HG02870 (cell line): ENCODE measurements at regions not wholly inside any gene's neighbourhood (a gene's known extent, or its start where the extent isn't known, plus 50 kb on each side); places are given as distances from the start of the nearest gene placed in this dataset.

Experiments
- ATAC-seq: cut with Tn5 transposase; IDR thresholded peaks from one replicate; pipeline ENCODE4 v1.9.1; 2021; ENCODE audit warnings: mild to moderate bottlenecking, moderate library complexity; ENCODE audit not compliant: unreplicated experiment

DNA sequence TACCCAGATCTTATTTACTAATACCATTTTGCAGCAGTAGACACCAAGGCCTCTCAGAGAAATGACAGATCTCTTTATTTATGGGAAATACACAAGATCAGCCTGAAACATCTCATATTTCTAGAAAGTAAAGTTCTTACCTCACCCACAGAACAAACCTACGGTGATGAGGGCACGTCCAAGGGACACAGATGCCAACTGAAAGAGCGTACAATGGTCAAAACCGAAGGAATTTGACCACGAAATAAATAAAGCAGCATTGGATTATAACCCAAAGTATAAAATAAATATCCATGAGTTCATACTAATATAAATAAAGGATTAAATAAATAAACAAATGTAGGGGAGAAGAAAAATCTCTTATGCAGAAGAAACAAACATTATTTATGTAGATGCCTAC lies 747.0 kb downstream of the TNS3 start:
- ATAC-seq: no peak

GRCh38 chr7:46833197-46833596 lies 748.7 kb downstream of the TNS3 start:
- no peak for ATAC-seq

DNA sequence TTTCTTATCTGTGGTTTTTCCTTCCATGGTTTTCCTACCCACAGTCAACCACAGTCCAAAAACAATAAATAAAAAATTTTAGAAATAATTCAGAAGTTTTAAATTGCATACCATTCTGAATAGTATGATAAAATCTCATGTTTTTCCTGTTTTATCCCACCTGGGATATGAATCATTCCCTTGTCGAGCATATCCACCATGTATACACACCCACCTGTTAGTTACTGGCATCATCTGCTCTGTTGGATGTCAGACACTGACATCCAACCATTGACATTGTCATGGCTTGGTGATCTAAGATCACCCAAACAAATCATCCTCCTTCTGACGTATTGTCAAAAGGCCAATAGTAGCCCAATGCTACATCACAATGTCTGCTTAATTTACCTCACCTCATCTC lies 749.8 kb downstream of the TNS3 start:
- ATAC-seq: no peak

- no peak for ATAC-seq
Measured at GRCh38 chr7:46819819-46820218, 762.1 kb downstream of the TNS3 start.

DNA sequence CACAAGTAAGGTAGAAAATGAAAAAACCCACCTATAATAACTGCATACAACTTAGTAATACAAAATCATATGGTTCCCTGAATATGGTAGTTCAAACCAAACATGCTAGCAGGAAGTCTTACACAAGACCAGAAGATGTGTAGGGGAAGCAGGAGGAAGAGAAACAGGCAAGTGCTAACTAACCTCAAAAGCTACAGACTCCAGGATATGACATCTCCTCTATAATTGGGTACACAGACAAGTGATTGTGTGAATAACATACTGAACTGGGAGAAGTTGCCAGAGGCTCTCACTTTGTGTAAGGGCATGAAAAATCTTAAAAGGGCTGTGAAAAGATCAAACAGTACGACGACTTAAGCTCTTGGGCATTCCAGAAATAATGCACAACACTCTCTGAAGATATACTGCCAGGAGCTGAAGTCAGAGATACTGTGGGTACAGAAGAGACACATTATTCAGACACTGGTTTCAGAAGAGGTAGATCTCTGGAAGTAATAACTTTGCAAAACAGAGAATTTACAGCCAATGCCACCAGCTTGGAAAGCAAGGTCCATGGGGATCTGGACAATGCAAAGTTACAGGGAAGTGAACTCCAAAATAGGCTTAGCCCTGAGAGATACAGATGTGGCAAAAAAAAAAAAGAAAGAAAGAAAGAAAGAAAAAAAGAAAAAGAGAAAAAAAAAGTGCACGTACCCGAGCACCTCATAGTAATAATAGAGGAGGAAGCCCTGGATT lies 767.2 kb downstream of the TNS3 start:
- ATAC-seq: no peak

- ATAC-seq: no peak
Measured at GRCh38 chr7:46812101-46812675, 769.7 kb downstream of the TNS3 start.

- ATAC-seq: no peak
Measured at GRCh38 chr7:46811529-46811928, 770.4 kb downstream of the TNS3 start.

GRCh38 chr7:46810986-46811385 lies 770.9 kb downstream of the TNS3 start:
- no peak for ATAC-seq

DNA sequence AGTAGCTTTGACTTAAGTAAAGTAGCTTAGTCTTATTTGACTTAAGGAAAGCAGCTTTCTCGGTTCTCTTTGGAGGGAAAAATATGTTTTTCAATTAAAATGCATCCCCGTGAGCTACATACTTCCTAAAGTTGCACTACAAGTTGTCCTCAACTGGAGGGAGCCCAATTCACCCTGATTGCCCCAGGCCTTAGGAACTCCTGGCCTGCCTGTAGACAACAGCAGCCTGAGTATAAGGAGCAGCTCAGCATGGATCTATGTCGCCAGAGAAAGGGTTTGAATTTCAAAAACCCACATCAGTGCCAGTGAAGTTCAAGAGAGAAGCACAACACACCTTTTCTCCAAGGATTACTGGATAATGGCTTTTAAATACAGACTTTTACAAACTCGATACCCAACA lies 772.0 kb downstream of the TNS3 start:
- ATAC-seq: no peak

- ATAC-seq: no peak
Measured at GRCh38 chr7:46806856-46807255, 775.1 kb downstream of the TNS3 start.

DNA sequence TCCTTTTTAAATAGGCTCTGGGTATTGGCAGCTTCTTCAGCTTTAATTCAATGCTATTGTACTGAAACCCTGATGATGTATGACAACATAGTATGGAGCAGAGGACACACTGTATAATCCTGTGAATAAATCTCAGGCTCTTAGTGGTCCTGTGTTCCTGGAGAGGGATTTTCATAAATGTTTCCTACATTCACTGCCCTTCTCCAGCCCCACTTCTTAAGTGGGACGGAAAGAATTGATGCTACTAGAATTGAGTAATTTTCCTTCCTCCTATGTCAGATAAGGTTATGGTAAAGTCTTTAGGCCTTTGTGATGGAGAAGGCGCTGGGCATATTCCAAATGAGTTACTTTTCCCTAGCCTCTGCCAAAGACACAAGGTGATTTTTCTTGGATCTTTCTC lies 779.4 kb downstream of the TNS3 start:
- ATAC-seq: no peak

GRCh38 chr7:46791188-46791587 lies 790.7 kb downstream of the TNS3 start:
- ATAC-seq: no peak

DNA sequence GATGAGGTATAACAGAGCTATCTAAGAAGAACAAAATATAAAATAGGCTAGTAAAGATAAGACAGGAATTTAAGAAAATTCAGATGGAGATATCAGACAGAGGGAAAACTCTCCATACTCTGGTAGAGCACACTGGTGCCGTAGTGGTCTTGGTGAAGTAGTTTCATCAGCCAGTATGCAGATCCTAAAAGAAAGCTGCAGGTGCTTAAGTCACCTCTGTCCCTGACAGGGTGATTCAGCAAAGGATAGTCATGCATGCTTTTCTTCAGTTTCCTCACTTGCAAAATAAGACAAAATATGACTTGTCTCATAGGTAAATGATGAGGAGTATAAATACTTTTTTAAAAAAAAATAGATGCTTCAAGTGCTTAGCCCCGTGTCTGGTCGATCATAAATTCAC lies 794.9 kb downstream of the TNS3 start:
- ATAC-seq: no peak

DNA sequence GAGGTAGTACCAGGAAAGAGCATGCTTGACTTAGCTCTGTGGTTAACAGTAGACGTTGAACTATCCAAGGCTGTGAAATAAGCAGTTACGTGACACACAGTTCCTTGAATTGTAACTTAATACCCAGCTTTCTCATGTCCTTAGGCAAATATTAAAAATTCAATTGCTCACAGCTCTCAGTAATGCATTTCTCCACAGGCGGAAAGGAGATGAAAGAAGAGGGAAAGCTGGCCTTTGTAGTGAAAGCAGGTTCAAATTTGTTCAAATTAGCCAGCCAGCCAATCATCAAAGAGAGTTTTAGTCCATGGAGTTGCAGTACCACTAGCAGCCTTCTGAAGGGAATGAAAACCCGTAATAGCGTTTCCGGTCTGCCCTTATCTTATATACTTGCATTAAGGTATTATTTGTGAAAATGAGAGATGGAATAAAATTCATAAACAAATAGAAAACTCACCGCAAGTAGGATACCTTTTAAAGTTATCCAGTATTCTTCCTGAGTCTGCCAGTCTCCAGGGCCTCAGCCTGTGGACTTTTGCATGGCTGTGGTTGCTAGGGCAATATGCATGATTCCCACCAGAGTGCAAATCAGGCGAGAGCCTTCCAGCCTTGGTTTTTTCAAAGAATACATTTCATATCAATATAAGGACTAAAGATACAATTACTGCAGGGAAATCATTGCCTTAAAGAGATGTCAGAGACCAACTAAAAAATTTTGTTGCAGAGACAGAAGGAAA lies 795.5 kb downstream of the TNS3 start:
- no peak for ATAC-seq

- ATAC-seq: no peak
Measured at GRCh38 chr7:46784732-46785131, 797.2 kb downstream of the TNS3 start.

GRCh38 chr7:46781901-46782439 lies 799.9 kb downstream of the TNS3 start:
- no peak for ATAC-seq

DNA sequence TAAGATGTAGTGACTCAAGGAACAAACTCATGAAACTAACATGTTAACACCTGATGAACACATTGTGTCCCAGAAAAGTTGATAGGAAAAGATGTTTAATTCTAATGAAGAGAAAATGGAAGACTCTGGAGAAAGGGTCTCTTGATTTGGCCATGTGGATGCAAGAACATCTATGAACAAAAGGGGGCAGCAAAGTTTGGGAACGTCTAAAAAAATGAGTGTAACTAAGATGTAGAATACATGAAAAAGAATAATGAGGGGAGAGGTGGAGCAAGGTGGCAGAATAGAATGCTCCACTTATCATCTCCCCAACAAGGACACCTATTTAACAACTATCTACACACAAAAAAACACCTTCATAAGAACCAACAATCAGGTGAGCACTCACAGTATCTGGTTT lies 805.1 kb downstream of the TNS3 start:
- ATAC-seq: no peak

DNA sequence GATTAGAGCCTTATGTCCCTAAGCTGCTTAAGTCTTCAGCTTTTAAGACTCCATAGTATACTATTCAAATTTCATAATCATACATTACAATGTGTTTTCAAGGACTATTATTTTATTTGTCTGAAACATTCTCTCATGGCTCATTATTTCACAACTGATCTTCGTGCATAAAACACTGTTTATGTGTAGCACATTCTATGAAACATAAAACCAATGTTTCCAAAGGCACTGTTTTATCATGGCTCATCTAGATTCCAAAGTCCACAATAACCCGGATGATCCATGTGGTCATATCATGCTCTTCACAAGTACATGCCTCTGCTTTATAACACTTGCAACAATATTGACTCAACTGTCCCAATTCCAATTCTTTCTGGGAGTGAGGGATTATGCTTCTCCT lies 806.1 kb downstream of the TNS3 start:
- no peak for ATAC-seq

- no peak for ATAC-seq
Measured at GRCh38 chr7:46775020-46775419, 806.9 kb downstream of the TNS3 start.

DNA sequence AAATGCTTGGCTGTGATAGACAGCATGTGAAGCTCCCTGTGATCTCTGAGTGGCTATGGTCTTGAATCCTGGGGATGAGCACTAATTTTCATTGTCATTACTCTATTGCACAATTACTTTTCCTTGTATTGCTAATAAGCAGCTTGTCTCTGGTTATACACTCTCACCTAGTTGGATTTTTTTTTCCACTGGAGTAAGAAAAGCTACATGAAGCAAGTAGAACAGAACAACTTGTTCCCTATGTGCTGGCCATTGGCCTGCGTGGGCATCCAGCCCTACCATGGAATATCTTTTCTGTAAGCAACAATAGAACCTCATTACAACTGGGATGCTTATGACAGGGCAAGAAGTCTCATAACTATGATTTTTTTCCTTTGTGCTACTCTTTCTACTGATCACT lies 807.4 kb downstream of the TNS3 start:
- ATAC-seq: no peak

- ATAC-seq: no peak
Measured at GRCh38 chr7:46772776-46773175, 809.1 kb downstream of the TNS3 start.

- ATAC-seq: no peak
Measured at GRCh38 chr7:46767071-46767470, 814.8 kb downstream of the TNS3 start.
